NOMO-1 treated with dmso at 0.1 percent for 144 hours (cell line): ENCODE measurements at regions not wholly inside any gene's neighbourhood (a gene's known extent, or its start where the extent isn't known, plus 50 kb on each side); places are given as distances from the start of the nearest gene placed in this dataset.

Experiments
- DNase-seq: peaks from one replicate; lab custom pipeline; 2025; ENCODE audit not compliant: unreplicated experiment; lab: John Stamatoyannopoulos, UW

- DNase-seq, result no peak
Measured at GRCh38 chr11:109251230-109251629, 170.8 kb upstream of the C11orf87 start.

- DNase-seq, result no peak
Measured at GRCh38 chr11:109264128-109264527, 157.9 kb upstream of the C11orf87 start.

- peak; percentile 28 for DNase-seq
Measured at GRCh38 chr11:109267293-109268095, 154.5 kb upstream of the C11orf87 start.

GRCh38 chr11:109275931-109276330, 146.1 kb upstream of the C11orf87 start:
- no peak for DNase-seq

GRCh38 chr11:109285465-109285864, 136.5 kb upstream of the C11orf87 start:
- DNase-seq, result no peak

GRCh38 chr11:109291553-109291952, 130.4 kb upstream of the C11orf87 start:
- DNase-seq, result no peak

- DNase-seq, result no peak
Measured at GRCh38 chr11:109298865-109299264, 123.1 kb upstream of the C11orf87 start.

GRCh38 chr11:109300211-109300610, 121.8 kb upstream of the C11orf87 start:
- DNase-seq, result no peak

- no peak for DNase-seq
Measured at GRCh38 chr11:109302591-109303334, 119.2 kb upstream of the C11orf87 start.

GRCh38 chr11:109303342-109303741, 118.6 kb upstream of the C11orf87 start:
- DNase-seq, result no peak

- DNase-seq, result no peak
Measured at GRCh38 chr11:109304159-109304558, 117.8 kb upstream of the C11orf87 start.

- DNase-seq, result no peak
Measured at GRCh38 chr11:109305009-109305408, 117.0 kb upstream of the C11orf87 start.

GRCh38 chr11:109306322-109306721, 115.7 kb upstream of the C11orf87 start:
- DNase-seq, result no peak

- no peak for DNase-seq
Measured at GRCh38 chr11:109307366-109307765, 114.6 kb upstream of the C11orf87 start.

- no peak for DNase-seq
Measured at GRCh38 chr11:109308551-109308950, 113.4 kb upstream of the C11orf87 start.

GRCh38 chr11:109309153-109309552, 112.8 kb upstream of the C11orf87 start:
- no peak for DNase-seq

- DNase-seq, result no peak
Measured at GRCh38 chr11:109317726-109318125, 104.3 kb upstream of the C11orf87 start.

- no peak for DNase-seq
Measured at GRCh38 chr11:109320595-109320994, 101.4 kb upstream of the C11orf87 start.

- DNase-seq, result no peak
Measured at GRCh38 chr11:109326781-109327180, 95.2 kb upstream of the C11orf87 start.

GRCh38 chr11:109329716-109330115, 92.3 kb upstream of the C11orf87 start:
- no peak for DNase-seq

- DNase-seq, result no peak
Measured at GRCh38 chr11:109338131-109338530, 83.9 kb upstream of the C11orf87 start.

GRCh38 chr11:109342261-109342660, 79.7 kb upstream of the C11orf87 start:
- no peak for DNase-seq
